Osteoblast (primary cell): ENCODE measurements at regions not wholly inside any gene's neighbourhood (a gene's known extent, or its start where the extent isn't known, plus 50 kb on each side); places are given as distances from the start of the nearest gene placed in this dataset.

Experiments
- DNase-seq: peaks from one replicate; pipeline ENCODE4 v3.0.0; 2011; ENCODE audit warnings: low spot score, mixed read lengths; ENCODE audit not compliant: insufficient read length; ENCODE audit errors: missing footprints
- H2AFZ ChIP-seq: 2 replicates; pipeline ENCODE4 v1.6.0; 2011; ENCODE audit warnings: mild to moderate bottlenecking, low read length
- H3K27ac ChIP-seq: 2 replicates; pipeline ENCODE4 v1.5.1; 2011; ENCODE audit warnings: mild to moderate bottlenecking, low read depth, low read length, moderate library complexity
- H3K27me3 ChIP-seq: 2 replicates; pipeline ENCODE4 v1.6.0; 2012; ENCODE audit warnings: mild to moderate bottlenecking, control low read depth, inconsistent platforms, low read length, moderate library complexity; ENCODE audit not compliant: insufficient read depth
- H3K36me3 ChIP-seq: 2 replicates; pipeline ENCODE4 v1.5.1; 2011; ENCODE audit warnings: mild to moderate bottlenecking, low read length, control low read depth, moderate library complexity; ENCODE audit not compliant: insufficient read depth
- H3K4me1 ChIP-seq: 2 replicates; pipeline ENCODE4 v1.5.1; 2011; ENCODE audit warnings: mild to moderate bottlenecking, low read length, control low read depth, moderate library complexity; ENCODE audit not compliant: insufficient read depth
- H3K4me2 ChIP-seq: 2 replicates; pipeline ENCODE4 v1.6.0; 2011; ENCODE audit warnings: mild to moderate bottlenecking, low read length; ENCODE audit not compliant: insufficient read depth
- H3K4me3 ChIP-seq: fragments of 200-600 bp; sonication (generic); 3 replicates; pipeline ENCODE4 v1.5.1; 2012; ENCODE audit warnings: mild to moderate bottlenecking, low read length, inconsistent platforms; ENCODE audit not compliant: insufficient read depth
- H3K79me2 ChIP-seq: 2 replicates; pipeline ENCODE4 v1.6.0; 2012; ENCODE audit warnings: mild to moderate bottlenecking, low read length, control low read depth, inconsistent platforms; ENCODE audit not compliant: insufficient read depth
- H3K9me3 ChIP-seq: 2 replicates; pipeline ENCODE4 v1.5.1; 2011; ENCODE audit warnings: low read depth, low read length, control low read depth
- H4K20me1 ChIP-seq: 2 replicates; pipeline ENCODE4 v1.6.0; 2012; ENCODE audit warnings: mild to moderate bottlenecking, low read length, control low read depth; ENCODE audit not compliant: insufficient read depth
- CTCF ChIP-seq: IDR thresholded peaks from 2 replicates; pipeline ENCODE4 v1.5.1; 2011; ENCODE audit warnings: mild to moderate bottlenecking, low read depth, low read length, moderate library complexity; ENCODE audit errors: extremely low read depth

- Histone ChIP-seq H3K4me3 (no peak overlapping the region), H2AFZ (no peak overlapping the region), H3K36me3 (no peaks in the 10 kb centered on the region), H3K27ac (no peak overlapping the region), H3K4me2 (no peak overlapping the region), H3K79me2 (no peaks in the 10 kb centered on the region), H3K4me1 (peaks cover 7% of the 10 kb centered on the region), H4K20me1 (no peaks in the 10 kb centered on the region), H3K9me3 (no peaks in the 10 kb centered on the region), H3K27me3 (no peaks in the 10 kb centered on the region)
- DNase-seq: no peak
- TF ChIP-seq CTCF: no peak
Measured at GRCh38 chr2:168338803-168339437, 91.5 kb upstream of the STK39 start.

GRCh38 chr2:168340931-168341330 is 93.5 kb upstream of the STK39 start:
- Histone ChIP-seq H3K4me3 (no peak overlapping the region), H3K79me2 (no peaks in the 10 kb centered on the region), H3K4me1 (peaks cover 7% of the 10 kb centered on the region), H3K27me3 (no peaks in the 10 kb centered on the region), H3K9me3 (no peaks in the 10 kb centered on the region), H4K20me1 (no peaks in the 10 kb centered on the region), H3K27ac (no peak overlapping the region), H3K36me3 (no peaks in the 10 kb centered on the region), H3K4me2 (no peak overlapping the region), H2AFZ (no peak overlapping the region)
- no peak for TF ChIP-seq CTCF
- DNase-seq: peak; percentile 67

GRCh38 chr2:168343586-168343985 is 96.2 kb upstream of the STK39 start:
- Histone ChIP-seq H3K9me3 (no peaks in the 10 kb centered on the region), H3K4me3 (no peak overlapping the region), H3K27me3 (no peaks in the 10 kb centered on the region), H3K4me2 (peak overlapping the region; percentile 27), H3K27ac (no peak overlapping the region), H3K79me2 (no peaks in the 10 kb centered on the region), H3K4me1 (peaks cover 7% of the 10 kb centered on the region), H2AFZ (peak overlapping the region; percentile 77), H3K36me3 (no peaks in the 10 kb centered on the region), H4K20me1 (no peaks in the 10 kb centered on the region)
- DNase-seq: peak; percentile 77
- TF ChIP-seq CTCF: no peak

GRCh38 chr2:168344706-168345105 is 97.3 kb upstream of the STK39 start:
- no peaks in the 10 kb centered on the region for H3K79me2 ChIP-seq
- H3K27me3 ChIP-seq: no peaks in the 10 kb centered on the region
- peaks cover 7% of the 10 kb centered on the region for H3K4me1 ChIP-seq
- H3K4me2 ChIP-seq: no peak overlapping the region
- TF ChIP-seq CTCF: no peak
- H3K9me3 ChIP-seq: no peaks in the 10 kb centered on the region
- no peaks in the 10 kb centered on the region for H3K36me3 ChIP-seq
- DNase-seq: no peak
- H2AFZ ChIP-seq: no peak overlapping the region
- no peak overlapping the region for H3K4me3 ChIP-seq
- no peak overlapping the region for H3K27ac ChIP-seq
- H4K20me1 ChIP-seq: no peaks in the 10 kb centered on the region
